Activated naive CD8-positive, alpha-beta T cell treated with anti-CD3 and anti-CD28 coated beads, Interleukin-2, amount 50 U/mL, for 16 hours (primary cell): ENCODE measurements at regions not wholly inside any gene's neighbourhood (a gene's known extent, or its start where the extent isn't known, plus 50 kb on each side); places are given as distances from the start of the nearest gene placed in this dataset.

ENCODE experiments used
- DNase-seq: peaks from one replicate; pipeline ENCODE4 v3.0.0-alpha.2; 2020; ENCODE audit warnings: low read depth, low spot score

DNA sequence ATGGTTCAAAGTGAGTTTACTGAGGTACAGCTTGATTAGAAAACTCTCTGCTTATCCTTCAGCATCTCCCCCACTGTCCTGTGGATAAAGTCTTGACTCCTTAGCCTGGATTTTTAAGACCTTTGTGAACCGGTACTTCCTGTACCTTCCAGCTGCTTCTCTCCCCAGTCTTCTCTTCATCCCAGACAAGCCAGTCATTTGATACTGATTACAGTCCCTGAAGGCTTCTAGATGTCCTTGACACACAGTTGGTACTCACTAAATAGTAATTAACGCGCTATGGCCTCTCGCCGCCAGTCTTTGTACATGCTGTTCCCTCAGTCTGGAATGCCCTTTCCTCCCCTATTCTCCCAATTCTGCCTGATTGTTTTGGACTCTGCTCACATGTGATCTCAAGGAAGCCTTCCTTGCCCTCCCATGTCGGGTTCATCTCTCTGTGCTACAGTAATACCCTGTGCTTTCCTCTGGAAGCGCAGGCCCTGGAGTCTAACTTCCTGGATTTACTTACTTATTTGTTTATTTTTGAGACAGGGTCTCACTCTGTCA, 50.6 kb upstream of the PTGR2 start:
- no peak for DNase-seq

DNA sequence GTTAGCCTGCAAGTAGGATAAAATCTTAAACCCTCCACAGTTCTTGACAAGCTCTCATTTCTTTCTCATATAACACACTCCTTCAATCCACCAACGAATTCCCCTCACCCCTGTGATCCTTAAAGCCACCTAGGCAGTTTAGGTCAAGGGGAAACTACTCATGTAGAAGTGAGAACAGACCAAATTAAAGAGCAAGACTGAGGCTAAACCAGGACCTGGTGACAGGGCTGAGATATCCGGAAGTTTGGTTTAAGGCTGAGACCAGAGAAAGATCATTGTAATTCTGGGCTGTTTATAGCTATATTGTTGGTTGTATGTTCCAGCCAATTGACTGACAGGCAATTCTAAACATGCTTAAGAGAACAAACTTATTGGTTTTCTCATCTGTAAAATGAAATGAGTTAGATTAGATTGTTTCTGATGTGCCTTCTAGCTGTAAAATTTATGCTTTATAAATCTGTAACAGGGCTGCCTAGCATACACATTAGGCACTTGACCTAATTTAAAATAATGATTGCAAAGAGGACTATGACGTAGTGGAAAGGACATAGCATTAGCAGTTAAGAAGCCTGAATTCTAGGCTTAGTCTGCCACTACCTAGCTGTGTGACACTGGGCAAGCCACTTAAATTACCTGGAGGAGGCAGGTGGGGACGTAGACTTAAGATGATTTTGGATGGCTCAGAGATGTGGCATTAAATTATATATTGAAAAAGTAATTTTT, 53.9 kb upstream of the PTGR2 start:
- no peak for DNase-seq

DNA sequence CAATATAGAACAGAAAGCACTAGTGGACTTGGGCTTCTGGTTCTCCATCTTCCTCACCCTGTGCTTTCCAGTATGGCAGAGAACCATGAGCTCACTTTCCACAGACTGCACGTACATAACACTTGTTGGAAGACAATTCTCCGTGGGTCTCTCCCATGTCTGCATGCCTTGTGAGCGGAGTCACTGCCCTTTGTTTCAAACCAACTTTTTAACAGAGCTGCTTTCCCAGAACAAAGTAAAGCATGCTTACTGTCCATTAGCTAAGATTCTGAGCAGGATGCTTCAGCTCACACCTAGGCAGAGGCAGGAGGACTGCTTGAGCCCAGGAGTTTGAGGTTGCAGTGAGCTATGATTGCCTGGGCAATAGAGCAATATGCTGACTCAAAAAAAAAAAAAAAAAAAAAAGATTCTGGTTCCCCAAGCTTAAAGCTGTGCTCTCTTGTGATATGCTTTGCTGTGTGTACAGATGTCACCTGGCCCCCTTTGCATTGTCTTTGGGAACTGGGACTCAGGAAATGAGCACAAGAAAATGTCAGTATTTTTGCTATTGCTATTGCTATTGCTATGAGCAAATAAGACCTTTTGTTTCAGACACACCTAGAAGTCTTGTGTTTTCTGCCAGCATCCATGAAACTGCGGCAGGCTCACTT, 54.6 kb upstream of the PTGR2 start:
- no peak for DNase-seq

DNA sequence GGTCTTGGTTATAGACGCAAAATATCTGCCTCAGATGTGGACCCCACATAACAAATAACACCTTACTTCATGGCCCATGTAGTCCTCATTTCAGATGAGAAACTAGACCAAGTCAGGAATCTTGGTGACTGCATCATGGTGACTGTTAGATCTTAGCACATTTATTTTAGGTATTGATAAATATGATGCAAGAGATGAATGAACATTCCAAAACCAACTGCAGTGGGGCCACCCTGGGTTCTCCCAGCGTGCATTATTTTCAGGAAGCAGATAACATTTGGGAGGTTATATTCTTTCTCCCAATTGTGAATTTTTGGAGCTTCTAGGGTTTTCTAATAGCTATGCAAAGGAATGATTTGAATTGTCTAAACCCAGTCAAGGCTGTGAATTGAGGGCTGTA, 55.2 kb upstream of the PTGR2 start:
- DNase-seq, result no peak

DNA sequence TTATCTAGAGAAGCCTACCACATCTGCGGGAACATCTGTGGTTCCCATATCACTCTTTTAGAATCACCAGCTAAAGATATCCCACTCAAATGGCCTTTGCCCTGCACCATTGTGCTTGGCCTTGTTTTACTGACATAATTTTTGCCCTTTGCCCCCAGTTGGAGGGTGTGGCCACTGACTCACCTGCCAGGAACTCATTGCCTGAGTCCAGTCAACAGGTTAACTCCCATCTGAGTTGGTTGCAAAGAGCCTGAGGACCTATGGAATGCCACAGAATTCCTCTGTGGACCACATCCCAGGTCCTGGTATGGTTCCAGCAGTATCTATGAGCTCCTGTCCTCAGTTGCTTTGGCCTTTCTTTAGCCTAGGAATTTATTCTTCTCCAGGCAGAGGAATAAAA, 55.7 kb upstream of the PTGR2 start:
- DNase-seq, result no peak

DNA sequence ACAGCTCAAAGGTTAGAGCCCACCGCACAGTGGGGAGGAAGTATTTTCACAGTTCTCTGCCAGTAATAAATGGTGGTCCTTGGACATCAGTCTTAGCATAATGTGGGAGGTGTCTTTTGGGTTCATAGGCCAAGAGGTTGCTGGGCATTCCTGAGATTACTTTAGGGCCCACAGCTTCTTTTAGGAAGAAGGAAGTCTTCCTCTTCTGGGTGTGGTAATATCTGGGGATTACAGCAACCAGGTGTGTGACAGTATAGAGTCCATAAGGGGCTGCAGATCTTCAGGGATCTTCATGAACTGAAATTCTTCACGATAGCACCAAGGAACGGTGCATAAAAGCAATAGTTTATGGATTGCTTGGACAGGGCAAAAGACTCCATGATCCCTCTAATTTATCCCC, 56.2 kb upstream of the PTGR2 start:
- DNase-seq, result no peak

DNA sequence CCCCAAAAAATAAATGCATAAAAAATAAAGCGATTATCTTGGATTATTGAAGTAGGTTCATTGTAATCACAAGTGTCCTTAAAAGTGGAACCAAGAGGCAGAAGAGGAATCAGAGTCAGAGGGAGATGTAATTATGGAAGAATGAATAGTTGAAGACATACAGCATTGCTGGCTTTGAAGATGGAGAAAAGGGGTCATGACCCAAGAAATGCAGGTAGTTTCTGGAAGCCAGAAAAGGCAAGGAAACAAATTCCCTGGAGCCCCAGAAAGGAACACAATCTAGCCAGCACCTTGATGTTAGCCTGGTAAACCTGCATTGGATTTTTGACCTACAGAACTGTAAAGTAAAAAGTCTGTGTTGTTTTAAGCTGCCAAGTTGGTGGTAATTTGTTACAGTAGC, 57.5 kb upstream of the PTGR2 start:
- DNase-seq, result no peak

DNA sequence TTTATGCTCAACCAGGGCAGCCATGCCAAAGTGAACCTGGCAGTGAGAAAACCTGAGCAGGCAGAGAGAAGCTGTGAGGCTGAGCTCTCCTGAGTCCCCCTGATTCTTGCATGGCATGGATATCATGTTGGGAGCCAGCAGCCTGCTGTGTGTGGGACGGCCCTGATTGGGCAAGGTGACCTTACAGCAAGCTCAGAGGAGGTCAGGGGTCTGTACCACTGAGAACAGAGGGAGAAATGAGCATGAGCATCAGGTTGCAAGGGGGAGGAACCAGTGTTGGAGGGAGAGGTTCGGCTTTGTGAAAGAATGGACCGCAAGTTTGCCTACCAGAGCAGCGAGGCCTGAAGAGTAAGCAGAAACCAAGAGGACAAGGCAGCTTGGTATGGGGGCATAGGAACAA, 59.1 kb upstream of the PTGR2 start:
- DNase-seq, result no peak

DNA sequence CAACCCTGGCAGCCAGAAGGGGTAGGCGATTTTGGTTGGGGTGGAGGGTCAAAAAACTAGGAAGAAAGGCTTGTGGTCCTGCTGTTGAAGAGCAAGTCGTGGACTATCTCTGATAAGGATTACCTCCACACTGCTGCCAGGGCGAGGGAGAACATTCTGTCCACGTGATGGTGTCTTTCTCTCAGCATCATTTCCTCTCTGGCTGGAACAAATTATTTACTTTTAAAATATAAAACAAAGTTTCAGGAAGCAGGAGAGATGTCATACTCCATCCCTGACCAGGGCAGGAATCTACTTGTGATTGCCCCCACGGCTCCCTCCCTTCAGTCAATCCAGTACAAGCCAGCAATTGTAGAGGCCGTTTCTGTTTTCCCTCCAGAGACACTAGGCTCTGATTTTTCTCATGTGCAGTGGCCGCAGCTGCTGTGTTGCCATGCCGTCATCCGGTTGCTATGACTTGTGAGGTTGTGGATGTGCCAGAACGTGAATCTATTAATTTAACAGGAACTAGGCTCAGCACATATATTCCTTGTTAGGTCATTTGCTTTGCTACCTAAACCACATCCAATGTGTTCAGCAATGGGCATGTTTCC, 61.5 kb upstream of the PTGR2 start:
- DNase-seq, result no peak

DNA sequence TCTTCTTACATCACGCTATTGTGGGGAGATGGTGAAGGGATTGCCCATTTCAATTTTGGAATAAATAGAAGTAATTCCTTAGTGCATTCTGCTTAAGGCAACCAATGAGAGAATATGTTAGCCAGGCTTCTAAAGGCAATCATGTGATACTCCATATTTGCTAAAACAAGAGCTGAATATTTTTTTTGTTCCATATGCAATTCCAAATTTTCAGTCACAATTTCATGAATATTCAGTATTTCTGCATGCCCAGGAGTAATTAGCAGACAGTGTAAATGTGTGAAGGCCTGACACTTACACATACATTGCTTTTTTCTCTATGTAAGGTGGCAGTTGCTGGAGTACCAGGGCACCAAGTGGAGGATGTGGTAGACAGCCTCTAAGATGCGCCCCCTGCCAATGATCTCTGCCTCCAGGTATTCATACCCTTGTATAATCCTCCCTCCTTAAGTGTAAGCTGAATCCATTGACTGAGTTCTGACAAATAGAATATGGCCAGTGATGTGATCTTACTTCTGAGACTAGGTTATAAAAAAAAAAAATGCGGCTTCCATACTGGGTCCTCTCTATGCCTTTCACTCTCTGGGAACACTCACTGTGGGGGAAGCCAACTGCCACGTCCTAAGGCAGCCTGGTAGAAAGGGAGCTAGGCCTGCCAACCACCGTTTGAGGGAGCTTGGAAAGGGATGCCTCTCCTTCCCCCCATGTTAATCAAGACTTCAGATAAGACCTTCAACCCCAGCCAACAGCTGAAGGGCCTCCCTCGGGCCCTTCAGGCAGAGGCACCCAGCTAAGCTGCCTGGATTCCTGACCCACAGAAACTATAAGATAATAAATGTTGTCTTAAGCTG, 62.7 kb upstream of the PTGR2 start:
- DNase-seq, result no peak

DNA sequence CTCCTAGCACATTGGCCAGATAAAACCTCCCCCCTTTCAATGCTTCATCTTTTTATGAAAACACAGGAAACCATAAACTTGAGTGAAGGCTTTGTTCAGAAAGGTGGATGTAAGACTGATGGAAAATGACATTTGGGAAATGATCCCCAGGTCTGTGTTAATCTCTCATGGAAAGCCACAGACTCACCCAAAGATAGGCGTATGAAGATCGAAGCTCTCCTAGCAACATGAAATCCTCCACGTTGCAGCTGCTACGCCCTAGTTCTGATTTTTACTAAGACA, 63.4 kb upstream of the PTGR2 start:
- no peak for DNase-seq

DNA sequence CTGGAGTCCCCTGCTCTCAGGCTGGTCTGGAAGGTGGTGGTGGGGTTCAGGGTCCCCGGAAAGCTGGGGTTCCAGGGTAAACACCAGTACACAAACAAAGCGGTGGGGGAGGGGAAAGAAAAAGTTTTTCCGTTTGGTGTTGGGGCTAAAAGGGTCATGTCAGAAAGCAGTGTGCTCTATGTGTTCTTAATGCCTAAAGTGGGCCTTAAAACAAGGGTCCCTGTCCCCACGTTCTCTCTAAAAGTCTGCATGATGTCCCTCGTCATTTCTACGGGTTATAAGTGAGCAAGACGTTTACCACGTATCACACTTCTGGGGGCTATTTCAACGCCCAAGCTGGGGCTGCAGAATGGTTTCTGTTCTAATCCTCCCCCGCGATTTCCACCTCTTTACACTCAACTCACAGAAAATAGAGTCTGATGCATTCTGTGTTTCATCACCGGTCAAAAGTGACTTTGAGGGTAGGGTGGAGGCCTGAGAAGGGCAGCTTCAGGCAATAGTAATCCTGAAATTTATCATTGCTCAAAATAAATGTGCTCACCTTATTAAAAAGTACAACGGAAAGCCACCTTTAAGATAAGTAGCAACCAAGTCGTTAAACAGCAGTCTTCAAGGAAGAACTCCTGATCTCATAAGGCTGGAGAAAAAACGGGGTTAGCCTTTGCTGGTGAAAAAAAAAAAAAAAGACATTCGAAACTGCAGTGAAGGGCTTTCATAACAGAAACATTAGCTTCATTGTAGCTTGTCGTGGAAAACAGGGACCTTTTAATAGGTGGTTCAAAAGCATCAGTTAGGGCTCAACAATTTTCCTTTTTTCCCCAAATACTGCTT, 63.9 kb upstream of the PTGR2 start:
- DNase-seq, result peak; percentile 29

DNA sequence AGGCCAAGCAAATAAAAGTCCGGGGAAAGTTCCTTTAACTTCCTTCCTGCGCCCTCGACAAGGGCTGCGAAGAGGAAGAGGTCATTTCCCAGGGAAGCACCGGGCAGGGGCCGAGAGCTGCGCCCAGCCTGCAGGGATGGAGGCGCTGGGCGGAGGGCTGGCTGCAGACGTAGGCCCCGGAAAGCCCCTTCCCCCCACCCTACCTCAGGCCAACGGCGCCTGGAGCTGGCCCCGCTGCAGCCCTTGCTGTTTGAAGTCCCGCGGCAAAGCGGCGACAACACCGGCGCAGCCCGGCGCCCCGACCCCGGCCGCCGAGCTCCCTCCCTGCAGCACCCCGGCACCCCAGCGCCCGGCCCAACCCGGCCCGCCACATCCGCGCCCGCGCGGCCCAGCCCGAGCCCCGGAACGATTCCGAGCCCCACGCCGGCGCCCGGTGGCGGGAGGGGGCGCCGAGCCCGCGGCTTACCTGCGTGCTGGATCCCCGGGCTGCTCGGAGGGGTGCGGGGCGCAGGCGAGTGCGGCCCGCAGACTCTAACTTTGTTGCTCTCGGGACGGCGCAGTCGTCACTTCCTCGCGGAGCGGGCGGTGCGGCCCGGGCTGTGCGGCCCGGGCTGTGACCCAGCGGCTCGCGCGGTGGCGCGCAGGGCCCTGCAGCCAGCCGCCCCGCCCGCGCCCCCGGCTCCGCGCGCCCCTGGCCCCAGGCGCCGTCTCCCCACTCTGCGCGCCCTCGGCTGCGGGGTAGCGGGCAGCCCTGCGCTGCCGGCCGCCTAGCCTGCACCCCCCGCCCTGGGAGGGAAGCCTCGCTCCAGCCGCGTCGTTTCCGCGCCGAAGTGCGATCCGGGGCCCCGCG, 64.8 kb upstream of the PTGR2 start:
- peak; percentile 4 for DNase-seq

DNA sequence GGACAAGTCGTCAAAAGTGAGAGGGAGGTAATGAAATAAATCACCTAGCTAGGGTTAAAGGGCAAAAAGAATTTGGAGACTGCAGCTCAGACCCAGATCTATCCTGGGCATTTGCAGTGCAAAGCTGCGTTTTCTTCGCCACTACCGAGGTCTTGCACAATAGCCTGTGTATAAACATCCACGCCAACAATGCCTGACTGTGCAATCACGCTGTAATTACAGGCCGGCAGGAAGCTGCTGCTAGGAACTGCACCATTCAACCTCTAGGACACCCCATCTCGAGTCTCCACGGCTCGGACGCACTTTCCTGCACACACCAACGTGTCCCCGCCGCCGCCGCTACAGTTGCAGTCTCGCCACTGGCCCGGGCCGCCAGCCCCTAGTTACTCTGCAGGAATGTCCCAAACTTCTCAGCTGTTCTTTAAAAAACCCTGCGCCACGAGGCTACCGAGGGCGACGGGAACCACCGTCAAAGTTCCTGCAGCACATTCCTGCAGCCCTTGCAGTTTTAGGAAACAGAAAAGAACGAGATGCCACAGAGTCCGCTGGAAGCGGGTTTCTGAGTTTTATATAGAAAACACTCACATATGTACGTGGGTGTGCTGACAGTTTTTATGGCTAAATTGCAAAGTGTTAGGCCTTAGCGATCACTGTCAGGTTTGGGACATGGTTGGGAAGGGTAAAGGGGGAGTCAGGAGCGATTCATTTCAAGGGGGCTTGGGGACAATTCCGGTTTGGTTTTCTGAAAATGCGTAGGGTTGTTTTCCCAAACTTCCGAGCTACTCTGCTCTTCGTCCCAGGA, 65.6 kb upstream of the PTGR2 start:
- no peak for DNase-seq

DNA sequence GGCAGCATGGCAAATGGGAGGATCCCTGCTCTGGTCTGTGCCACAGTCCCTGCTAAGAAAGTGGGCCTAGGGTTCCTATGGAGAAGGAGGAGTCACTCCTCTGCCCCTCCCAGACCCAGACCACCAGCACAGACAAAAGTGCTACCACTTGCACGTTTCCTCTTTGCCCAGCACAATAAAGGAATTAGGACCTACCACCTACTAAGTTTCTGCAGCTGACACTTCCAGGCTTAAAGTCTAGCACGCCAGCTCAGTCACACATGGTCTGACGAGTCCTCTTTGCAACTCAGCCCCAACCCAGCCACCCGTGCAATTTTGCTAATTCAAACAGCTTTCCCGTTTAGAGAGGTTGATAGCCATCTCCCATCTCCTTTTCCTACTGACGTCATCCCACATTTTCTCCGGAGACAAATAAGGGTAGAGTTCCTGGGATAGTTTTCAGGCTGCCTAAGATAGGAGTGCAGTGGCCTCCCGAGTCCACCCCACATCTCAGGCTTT, 66.2 kb upstream of the PTGR2 start:
- no peak for DNase-seq

DNA sequence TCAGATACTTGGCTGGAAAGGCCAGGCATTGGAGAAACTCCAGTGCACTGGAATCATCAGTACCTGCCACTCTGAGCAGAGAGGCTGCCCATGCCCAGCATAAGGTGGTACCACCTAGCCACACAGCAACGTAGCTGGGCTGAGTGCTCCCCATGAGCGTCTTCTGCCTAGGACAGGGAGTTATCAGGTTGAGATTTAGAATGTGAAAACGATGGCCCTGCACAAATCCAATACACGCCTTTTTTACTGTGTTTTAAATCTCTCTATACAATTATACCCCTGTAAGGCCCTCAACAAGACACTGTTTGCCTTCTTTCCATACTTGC, 66.7 kb upstream of the PTGR2 start:
- no peak for DNase-seq

DNA sequence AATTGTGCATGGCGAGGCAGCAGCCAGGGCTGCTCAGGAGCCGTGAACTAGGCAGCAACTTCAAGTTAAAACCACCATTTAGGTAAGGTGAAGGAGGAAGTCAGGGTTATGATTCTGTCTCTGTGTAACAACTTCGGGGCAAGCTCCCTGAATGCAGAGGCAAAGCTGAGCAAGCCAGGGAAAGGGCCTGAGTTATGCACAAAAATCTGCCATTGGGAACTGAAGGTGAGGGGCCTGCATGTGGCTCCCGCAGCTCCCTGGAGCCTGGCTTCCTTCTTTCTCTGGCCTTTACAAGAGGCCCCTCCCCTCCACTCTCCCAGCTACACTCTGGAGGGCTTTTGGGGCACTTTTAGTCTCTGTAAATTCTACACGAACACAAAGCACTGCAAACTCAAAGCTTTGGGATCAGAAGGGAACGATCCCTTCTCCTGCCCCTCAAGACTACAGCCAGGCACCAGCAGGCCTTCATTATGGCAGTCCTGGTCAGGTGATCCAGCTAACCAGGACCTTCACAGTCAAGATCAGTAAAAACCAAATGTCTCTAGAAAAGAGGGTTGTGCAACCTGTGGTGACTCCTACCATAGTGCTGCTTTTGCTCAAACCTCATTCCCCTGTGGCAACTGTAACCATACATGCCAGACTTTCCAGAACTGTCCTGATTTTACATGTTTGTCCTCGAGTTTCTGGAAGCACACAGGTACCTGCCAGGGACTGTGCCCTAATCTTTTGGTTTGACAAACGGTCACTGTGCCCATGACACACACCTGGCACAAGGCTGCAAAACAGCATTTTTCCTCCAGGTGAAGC, 67.2 kb upstream of the PTGR2 start:
- DNase-seq, result no peak

DNA sequence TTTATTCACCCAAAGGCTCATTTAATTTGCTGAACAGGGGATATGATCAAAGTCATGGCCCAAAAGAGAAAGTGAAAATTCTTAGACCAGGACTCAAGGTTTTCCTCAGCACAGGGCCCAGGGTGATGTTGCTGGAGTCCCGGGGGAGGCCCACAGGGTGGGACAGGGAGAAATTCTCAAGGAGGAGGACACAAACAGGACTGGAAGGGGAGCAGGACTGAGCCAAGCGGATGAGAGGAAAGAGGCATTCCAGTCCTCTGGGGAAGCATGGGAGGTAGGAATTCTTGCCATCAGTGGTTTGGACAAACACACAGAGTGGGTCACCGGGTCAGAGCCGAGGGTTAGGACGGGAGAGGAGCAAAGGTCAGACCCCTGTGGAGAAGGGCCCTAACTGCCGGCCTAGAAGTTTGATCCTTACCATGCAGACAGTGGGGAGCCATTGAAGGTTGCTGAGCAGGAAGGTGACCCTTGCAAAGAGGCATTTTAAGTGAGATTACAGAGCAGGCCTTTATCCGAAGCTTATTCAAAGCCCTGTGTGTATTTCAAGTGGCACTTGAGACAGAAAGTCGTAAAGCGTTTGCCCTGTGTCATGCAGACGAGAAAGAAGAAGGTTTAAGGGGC, 68.4 kb upstream of the PTGR2 start:
- no peak for DNase-seq
